NCI-H1417 (cell line): ENCODE measurements at regions not wholly inside any gene's neighbourhood (a gene's known extent, or its start where the extent isn't known, plus 50 kb on each side); places are given as distances from the start of the nearest gene placed in this dataset.
"Not testable (repeated sequence)": the region's sequence is repeated elsewhere in the genome, so short reads cannot be mapped to it uniquely, and the experiment has no call there.

Experiments used
- DNase-seq, 3 experiments: peaks; one replicate each; lab custom pipeline; 2025; lab: John Stamatoyannopoulos, UW

GRCh38 chr7:65800890-65801341, 72.0 kb upstream of the VKORC1L1 start:
- no peak for DNase-seq

- no peak for DNase-seq
Measured at GRCh38 chr7:65804887-65805286, 68.0 kb upstream of the VKORC1L1 start.

GRCh38 chr7:65807067-65807466, 65.8 kb upstream of the VKORC1L1 start:
- DNase-seq = not testable (repeated sequence)

GRCh38 chr7:65809259-65809981, 63.5 kb upstream of the VKORC1L1 start:
- DNase-seq = no peak

- DNase-seq = no peak
Measured at GRCh38 chr7:65809982-65810288, 62.9 kb upstream of the VKORC1L1 start.

- DNase-seq = no peak
Measured at GRCh38 chr7:65812281-65812680, 60.6 kb upstream of the VKORC1L1 start.

- DNase-seq = not testable (repeated sequence)
Measured at GRCh38 chr7:65814556-65815167, 58.2 kb upstream of the VKORC1L1 start.

- no peak for DNase-seq
Measured at GRCh38 chr7:65820287-65820950, 52.5 kb upstream of the VKORC1L1 start.
